IPS-NIHi7 (cell line): ENCODE measurements at regions not wholly inside any gene's neighbourhood (a gene's known extent, or its start where the extent isn't known, plus 50 kb on each side); places are given as distances from the start of the nearest gene placed in this dataset.
"Not testable (repeated sequence)": the region's sequence is repeated elsewhere in the genome, so short reads cannot be mapped to it uniquely, and the experiment has no call there.

Experiments used
- DNase-seq: peaks from one replicate; pipeline ENCODE4 v3.0.0; 2012; ENCODE audit warnings: mixed read lengths; ENCODE audit errors: extremely low spot score

- DNase-seq, result no peak
Measured at GRCh38 chr7:114806590-114807162, 115.2 kb upstream of the MDFIC start.

DNA sequence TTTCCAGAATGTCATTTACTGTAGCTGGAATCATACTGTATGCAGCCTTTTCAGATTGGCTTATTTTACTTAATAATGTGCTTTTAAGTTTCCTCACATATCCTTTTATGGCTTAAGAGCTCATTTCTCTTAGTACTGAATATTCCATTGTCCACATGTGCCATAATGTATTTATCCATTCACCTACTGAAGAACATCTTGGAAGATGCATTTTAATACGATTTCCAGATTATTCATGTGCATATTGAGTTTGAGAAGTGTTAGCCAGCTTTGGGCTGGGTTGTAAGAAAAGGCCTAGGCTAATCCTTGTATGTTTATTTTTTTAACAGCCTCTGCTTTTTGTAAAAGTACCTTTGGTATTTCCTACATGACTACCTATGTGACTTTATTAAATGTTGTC, 109.3 kb upstream of the MDFIC start:
- DNase-seq, result no peak

- DNase-seq, result no peak
Measured at GRCh38 chr7:114813624-114814023, 108.3 kb upstream of the MDFIC start.

- DNase-seq, result not testable (repeated sequence)
Measured at GRCh38 chr7:114817036-114817435, 104.9 kb upstream of the MDFIC start.

GRCh38 chr7:114818501-114818900, 103.4 kb upstream of the MDFIC start:
- no peak for DNase-seq

DNA sequence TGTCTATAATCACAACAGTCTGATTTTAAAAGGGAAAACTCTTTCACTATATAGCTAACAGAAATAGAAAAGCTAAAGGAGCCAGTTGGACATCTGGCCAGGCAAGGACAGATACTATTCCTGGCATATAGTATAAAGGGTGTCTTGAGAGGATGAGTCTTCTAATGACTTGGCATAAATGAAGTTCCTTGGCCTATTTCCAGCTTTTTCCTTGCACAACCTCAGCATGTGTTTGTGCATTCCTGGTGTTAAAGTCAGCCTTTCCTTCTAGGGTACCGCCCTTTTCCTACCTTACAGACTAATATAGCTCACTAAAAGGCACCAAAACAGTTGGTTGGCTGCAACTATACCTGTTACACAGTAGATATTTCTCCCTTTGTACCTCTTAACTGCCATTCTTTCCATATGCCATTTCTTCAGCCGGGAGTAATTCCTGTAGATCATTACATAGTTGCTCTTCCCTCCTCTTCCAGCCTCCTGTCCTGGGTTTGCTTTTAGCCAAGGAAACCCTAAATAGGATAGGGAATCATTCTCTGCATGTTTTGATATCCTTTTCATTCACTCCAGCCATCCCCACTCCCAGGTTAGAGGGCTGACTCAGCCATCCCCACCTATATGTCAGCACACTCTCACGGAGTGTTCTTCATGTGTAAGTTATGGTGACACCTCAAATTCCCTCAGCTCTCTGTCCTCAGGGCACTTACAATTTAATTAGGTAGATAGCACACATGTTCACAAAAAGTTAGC, 102.1 kb upstream of the MDFIC start:
- no peak for DNase-seq

- no peak for DNase-seq
Measured at GRCh38 chr7:114821030-114821900, 100.6 kb upstream of the MDFIC start.

DNA sequence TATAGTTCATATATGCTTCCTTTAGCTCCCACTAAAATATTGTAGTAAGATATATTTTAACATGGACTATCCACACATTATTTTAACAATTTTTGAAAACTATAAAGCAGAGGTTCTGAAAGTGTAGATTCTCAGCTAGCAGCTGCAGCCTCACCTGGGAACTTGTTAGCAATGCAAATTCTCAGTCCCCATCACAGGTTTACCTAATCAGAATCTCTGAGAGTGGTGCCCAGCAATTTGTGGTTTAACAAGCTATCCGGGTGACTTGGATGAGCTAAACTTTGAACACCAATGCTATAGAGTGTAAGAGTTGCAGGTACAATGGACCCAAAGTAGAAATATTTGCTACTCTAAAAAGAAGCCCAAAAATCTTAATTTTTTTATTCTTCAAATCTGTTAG, 99.8 kb upstream of the MDFIC start:
- DNase-seq, result no peak

DNA sequence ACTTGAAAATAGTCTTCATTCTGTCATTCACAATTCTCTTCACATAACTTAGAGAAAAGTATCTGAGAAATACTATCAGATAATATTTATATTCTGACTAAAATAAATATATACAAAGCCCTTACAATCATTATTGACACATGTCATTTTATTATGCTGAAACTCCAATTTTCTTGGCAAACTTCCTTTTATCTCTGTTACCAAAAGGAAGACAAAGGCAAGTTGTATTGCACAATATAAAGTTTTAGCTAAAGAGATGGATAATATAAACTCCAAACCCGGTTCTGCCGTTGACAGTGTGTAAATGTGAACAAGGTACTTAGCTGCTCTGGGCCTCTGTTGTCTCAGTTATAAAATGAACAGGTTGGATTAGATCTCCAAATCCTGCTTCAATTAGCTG, 99.0 kb upstream of the MDFIC start:
- DNase-seq, result no peak

GRCh38 chr7:114823290-114823689, 98.6 kb upstream of the MDFIC start:
- DNase-seq, result peak; percentile 10

GRCh38 chr7:114825423-114825951, 96.4 kb upstream of the MDFIC start:
- peak; percentile 65 for DNase-seq

- DNase-seq, result no peak
Measured at GRCh38 chr7:114830952-114831351, 90.9 kb upstream of the MDFIC start.

DNA sequence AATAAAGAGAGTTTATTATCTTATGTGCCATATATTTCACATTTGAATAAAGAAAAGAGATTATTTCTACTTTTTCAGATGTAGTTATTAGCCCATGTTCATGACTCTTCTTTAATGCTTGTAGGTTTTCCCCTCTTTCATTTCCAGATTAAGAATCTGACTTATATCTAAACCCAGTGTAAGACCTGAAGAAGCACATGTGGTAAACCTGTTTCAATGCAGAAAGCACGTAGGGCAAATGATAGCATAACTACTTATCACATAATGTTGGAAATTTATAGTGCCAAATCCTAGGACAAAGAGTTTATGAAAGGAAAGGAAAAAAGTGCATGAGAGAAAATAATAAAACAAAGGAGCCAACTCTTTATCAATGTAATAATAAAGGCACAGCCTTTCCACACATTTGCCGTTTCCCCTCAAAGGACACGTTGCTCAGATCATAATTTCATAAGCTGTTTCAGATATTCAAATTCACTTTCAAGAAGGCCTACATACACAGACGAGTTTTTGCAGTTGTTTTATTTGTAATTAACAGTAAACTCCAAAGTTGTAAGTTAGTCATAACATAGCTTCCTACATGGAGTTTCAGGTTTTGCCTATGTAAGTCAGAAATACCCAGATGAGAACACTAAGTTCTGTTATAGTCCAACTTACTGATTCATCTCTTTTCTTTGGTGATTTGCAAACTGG, 88.8 kb upstream of the MDFIC start:
- no peak for DNase-seq

- no peak for DNase-seq
Measured at GRCh38 chr7:114835303-114835702, 86.6 kb upstream of the MDFIC start.

DNA sequence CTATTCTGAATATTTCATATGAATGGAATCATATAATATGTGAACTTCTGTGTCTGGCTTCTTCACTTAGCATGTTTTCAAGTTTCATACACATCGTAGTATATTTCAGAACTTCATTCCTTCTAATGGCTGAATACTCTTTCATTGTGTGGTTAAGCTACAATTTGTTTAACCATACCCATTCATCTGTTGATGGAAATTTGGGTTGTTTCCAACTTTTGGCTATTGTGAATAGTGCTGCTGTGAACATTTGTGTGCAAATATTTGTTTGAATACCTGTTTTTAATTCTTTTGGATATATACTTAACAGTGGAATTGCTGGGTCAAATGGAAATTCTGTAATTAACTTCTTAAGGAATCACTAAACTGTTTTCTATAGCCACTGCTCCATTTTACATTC, 86.0 kb upstream of the MDFIC start:
- no peak for DNase-seq

DNA sequence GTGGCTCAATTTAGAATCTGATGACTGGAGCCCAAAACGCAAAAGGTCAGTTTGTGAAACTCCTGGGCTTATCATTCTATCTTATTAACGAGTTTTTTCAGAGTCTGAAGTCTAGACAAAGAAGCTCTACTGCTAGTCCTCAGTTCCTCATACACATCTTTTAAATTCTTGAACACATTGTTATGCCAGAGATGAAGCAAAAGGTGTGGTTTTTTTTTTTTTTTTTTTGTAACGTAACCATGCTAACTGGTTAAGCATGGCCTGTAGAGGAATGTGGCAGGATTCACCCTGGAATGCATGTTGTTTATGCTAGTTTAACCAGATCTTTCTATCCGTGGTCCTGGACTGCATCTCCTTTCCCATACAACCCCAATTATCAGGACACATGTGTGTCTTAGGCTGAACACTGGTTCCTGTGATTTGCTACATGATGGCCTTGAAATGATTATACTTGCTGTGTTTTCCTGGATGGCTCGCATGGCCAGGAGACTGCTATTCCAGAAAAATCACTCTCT, 79.3 kb upstream of the MDFIC start:
- DNase-seq, result peak; percentile 17

GRCh38 chr7:114843102-114843501, 78.8 kb upstream of the MDFIC start:
- DNase-seq, result no peak

DNA sequence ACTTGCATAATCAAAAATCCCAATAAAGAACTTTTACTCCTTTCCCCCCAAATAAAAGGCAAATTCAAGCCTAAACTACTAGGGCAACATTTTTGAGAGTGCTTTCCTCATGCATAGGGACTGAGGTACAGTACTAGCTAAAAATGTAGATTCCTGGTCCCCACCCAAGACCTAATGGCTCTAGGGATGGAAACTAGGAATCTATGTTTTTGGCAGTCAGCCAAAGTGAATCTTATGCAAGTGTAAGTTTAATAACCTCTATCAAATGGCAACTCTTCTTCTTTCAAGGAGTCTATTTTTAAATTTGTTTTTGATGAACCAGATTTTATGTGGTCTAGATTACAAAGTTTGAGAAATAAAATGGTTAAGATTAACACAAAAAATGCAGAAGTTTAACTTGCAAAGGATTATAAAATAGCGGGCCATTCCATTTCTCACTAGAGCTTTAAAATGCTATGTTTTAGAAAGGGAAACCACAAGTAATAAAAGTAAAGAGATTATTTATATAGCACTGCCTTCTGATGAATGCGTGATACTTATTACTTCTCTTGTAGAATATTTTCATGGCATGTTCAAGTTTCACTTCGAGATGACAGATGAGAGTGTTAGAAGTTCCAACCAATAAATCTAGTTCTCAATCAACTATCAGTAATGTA, 70.4 kb upstream of the MDFIC start:
- DNase-seq, result no peak

- no peak for DNase-seq
Measured at GRCh38 chr7:114852293-114852692, 69.6 kb upstream of the MDFIC start.

DNA sequence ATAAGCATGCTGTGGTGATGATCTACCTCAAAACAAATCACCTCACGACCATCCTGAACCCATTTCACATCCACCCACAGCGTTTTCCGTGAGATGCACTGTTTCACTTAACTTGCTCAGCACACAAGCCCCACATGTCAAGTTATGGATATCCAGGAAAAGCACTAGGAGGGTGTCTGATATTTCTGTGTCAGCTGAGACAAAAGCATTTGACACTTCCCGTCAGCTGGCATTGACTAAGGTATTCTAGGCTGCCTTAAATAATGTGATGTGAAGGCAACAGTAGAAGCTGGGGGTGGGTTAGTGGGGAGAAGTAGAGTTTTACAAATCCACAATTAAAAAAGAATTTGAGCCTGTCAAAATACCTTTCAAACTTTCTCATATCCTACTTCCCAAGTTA, 68.7 kb upstream of the MDFIC start:
- DNase-seq, result no peak

GRCh38 chr7:114854369-114854768, 67.5 kb upstream of the MDFIC start:
- DNase-seq, result no peak
